HG03571 (cell line): ENCODE measurements at regions not wholly inside any gene's neighbourhood (a gene's known extent, or its start where the extent isn't known, plus 50 kb on each side); places are given as distances from the start of the nearest gene placed in this dataset.
"Not testable (repeated sequence)": the region's sequence is repeated elsewhere in the genome, so short reads cannot be mapped to it uniquely, and the experiment has no call there.

Experiments
- ATAC-seq: cut with Tn5 transposase; IDR thresholded peaks from one replicate; pipeline ENCODE4 v1.9.1; 2021; ENCODE audit not compliant: unreplicated experiment

- ATAC-seq, result no peak
These were observed 179.5 kb upstream of the CXCL12 start for GRCh38 chr10:44564361-44564760.

GRCh38 chr10:44564790-44565189 is 179.9 kb upstream of the CXCL12 start:
- no peak for ATAC-seq

DNA sequence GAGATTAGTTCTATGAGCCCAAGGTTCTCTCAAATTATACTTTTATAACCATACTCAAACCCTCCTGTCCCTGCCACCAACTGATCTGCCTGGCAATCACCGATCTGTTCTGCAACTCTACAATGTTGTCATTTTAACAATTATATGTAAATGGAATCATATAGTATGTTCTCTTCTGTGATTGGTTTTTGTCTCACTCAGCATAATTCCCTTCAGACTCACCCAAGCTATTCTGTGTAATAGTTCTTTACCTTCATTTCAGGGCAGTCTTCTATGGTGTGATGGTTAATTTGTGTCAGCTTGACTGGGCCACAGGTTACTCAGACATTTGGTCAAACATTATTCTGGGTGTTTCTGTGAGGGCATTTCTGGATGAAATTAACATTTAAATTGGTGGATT is 181.9 kb upstream of the CXCL12 start:
- no peak for ATAC-seq

GRCh38 chr10:44567471-44567870 is 182.6 kb upstream of the CXCL12 start:
- ATAC-seq, result no peak

DNA sequence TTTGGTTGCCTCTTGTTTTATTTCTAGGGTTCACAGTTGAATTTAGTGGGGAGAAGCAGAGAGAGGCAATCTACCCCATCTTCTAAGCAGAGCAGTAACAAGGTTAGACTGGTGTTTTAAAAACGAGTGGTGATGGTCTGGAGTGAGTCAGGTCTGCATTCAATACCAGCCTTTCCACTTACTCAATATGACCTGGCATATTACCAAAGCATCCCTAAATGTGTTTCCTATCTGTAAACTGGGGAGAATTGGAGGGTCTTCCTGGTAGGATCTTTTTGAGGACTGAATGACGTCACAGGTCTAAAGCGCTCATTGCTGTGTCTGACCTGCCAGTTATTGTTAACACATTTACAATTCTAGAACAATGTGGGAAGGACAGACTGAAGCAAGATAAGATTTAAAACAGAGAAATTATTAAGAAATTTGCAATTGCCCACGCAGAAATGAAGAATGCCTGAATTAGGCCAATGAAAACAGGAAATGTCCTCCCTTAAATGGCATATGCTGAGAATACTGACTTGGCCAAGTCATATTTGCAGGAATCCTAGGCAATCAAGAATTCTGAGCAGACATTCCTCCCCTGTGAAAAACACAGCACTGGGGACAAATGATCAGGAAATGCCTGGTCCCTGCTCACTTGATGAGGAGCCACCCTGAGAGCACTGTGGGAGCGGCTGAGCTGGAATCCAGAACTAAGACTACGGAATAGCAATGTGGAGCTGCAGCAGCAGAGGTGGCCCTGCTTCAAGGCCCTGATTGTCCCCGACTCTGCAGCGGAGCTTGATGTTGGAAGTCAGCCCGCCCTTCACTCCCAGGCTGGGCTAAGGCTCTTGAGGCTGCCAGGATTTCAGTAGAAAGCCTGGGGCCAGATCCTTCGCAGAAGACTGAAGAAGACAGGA is 184.5 kb upstream of the CXCL12 start:
- ATAC-seq, result no peak

GRCh38 chr10:44571701-44572100 is 186.8 kb upstream of the CXCL12 start:
- ATAC-seq, result no peak

DNA sequence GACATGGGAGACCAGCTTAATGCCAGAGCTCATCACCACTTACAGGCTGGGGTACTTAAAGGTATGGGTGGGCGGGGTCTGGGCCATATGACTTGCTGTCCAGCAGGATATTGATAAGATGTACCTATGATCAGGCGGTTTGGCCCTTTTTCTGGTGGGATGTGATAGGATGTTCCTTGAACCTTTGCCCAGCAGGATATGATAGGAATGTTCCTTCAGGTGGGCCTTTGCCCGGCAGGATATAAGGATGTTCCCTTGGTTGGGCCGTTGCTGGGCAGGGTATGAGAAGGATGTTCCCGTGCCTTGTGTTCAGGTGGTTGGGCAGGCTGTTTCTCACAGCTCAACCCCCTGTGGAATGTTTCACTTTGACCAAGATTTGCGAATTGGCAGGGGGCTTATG is 187.2 kb upstream of the CXCL12 start:
- ATAC-seq, result no peak

DNA sequence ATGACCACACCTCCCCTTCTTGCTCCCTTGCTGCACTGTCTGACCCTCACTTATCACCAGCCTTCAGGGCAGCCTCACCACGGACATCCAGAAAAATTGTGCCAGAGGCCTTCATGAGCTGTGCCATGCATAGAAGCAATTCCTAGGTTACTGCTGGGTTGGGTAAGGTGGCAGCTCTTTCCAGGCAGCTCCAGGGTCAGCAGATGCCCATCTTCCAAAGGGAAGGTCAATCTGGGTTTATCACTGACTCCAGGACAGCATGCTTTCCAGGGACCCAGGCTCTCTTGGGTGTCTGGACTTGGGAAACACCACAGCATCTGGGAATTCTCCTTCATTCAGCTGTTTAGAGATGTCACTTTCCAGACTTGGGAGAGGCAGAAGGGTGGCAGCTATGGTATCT is 188.9 kb upstream of the CXCL12 start:
- no peak for ATAC-seq

DNA sequence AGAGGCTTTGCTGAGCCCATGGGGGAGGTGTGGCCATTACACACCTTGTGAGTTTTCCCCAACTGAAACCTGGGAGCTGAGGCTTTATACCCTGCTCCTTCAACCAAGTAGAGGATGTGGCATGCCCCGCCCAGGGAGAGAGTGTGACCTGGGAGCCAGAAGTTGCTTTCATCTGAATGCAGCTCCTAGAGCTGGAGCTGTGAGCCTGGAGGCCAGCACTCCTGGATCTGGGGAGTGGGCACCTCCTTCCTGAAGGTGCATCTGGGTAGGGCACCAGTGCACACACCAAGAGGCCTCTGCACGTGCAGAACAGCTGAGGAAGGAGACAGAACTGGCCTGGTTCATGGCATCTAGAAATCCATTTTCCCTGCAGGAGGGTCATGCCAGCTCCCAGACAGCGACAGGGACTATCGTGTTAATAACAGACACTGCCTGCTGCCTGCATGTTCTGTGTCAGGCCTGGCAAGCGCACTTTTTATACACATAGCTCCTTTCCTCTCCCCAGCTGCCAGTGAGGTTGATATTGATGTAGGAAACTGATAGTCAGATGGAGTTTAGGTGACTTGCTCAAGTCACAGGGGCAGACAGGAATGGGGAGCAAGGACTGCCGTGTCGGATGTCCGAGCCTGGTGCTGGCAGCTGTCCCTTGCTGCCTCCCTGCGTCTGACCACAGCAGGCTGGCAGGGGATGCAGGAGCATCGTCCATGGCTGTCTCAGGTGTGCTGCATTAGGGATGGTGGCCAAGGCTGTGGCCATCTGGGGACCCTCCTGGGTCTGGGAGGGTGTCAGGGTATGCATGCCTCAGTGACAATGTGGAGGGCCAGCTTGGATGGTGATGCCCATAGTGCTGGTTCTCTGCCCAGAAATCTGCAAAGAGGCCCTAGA is 189.9 kb upstream of the CXCL12 start:
- ATAC-seq, result no peak

GRCh38 chr10:44575601-44576380 is 190.9 kb upstream of the CXCL12 start:
- no peak for ATAC-seq

- ATAC-seq, result no peak
These were observed 191.8 kb upstream of the CXCL12 start for GRCh38 chr10:44576702-44577191.

- no peak for ATAC-seq
These were observed 192.6 kb upstream of the CXCL12 start for GRCh38 chr10:44577533-44577932.

- ATAC-seq, result no peak
These were observed 193.4 kb upstream of the CXCL12 start for GRCh38 chr10:44578271-44578670.

GRCh38 chr10:44578963-44579362 is 194.1 kb upstream of the CXCL12 start:
- ATAC-seq, result not testable (repeated sequence)

DNA sequence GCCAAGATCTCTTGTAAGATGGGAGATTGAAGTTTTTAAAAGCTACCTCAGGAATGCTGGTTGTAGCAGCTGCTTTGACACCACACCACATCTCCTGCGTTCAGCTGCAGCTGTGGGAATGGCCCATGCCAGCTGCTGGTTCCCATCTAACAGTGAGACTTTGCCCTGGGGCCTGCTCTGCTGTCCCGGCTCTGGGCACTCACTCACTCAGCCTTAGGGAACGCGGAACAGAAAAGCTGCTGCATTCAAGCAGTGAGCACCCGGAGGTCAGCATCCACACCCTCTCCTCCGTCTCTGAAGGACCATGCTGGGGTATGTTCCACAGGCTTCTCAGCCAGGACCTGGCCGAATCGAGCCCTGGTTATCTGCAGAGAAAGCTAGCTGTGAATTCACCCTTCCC is 197.1 kb upstream of the CXCL12 start:
- no peak for ATAC-seq

GRCh38 chr10:44587488-44588318 is 202.8 kb upstream of the CXCL12 start:
- ATAC-seq, result no peak

DNA sequence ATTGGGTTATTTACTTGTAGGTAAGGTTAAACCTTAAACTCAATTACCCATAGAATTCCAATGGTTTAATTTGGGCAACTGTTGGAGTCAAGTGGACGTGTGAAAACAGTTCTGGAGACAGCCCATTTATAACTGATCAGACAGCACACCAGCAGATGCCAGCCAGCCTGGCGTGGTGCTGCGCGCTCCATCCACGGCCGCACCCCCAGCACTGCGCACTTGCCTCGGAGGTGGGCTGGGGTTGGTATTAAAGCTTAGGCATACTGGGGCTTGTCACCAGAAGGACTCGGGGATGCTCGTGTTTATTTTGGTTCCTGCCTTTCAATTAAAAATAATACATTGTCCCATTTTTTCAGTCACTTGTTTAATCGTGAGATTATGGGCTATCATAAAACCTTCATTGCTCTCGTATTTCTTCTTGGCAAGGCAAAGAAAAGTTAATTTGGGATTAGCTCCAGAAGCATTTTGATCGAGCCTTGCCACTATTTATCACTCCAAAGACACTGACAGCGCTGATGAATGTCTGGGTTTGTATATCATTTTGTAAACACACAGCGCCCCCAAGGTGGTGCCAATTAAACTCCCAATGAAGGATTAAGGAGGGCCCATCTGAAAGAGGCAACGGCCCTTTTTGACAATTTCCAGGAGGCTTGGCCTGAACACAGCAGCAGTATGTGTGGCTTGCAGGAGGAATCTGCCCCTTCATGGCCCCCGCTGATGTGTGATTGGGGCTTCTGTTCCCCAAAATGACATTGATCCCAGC is 204.5 kb upstream of the CXCL12 start:
- no peak for ATAC-seq

- ATAC-seq, result no peak
These were observed 205.1 kb upstream of the CXCL12 start for GRCh38 chr10:44589944-44590449.

DNA sequence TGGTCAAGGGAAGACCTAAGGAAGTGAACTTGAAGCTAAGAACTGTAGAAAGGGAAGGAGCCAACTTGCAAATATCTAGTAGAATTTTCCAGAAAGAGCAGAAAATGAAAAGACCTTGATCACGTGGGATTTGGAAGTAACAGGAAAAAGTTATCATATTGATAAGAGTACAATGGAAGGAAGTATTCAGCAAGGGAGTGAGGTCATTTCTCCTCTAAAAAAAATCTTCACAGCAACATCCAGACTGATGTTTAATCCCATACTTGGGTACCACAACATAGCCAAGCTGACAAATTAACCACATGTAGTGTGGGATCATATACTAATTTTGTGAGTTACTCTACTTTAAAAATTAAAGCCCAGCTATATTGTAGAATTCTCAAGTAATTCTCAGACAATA is 207.0 kb upstream of the CXCL12 start:
- no peak for ATAC-seq
